Fibroblast of lung (primary cell): ENCODE measurements at regions not wholly inside any gene's neighbourhood (a gene's known extent, or its start where the extent isn't known, plus 50 kb on each side); places are given as distances from the start of the nearest gene placed in this dataset.

Source experiments
- CTCF ChIP-seq, 2 donors: IDR thresholded peaks in 1 of 2; conservative IDR thresholded peaks in 1 of 2; 1 replicate in 1 of 2; 2 replicates in 1 of 2; pipeline ENCODE4 v1.5.1; 2011 to 2012; ENCODE audit warnings: low read length in 2 of 2, control low read depth in 1 of 2, inconsistent platforms in 1 of 2, low read depth in 1 of 2, mild to moderate bottlenecking in 1 of 2
- EZH2 ChIP-seq: IDR thresholded peaks from 2 replicates; pipeline ENCODE4 v1.5.1; 2012; ENCODE audit warnings: low read length, control low read depth, mild to moderate bottlenecking; ENCODE audit errors: missing control alignments

GRCh38 chr7:32381024-32381601, 109.1 kb downstream of the LSM5 start:
- TF ChIP-seq CTCF (conservative IDR thresholded peaks at IDR 0.05 in 1 of 2, IDR thresholded peaks at IDR 0.05 in 1 of 2; ENCODE audit: low read depth in 1 of 2, low read length in 2 of 2), result no peak
- no peak for TF ChIP-seq EZH2
